Sigmoid colon (tissue), 3 donors: ENCODE measurements at regions not wholly inside any gene's neighbourhood (a gene's known extent, or its start where the extent isn't known, plus 50 kb on each side); places are given as distances from the start of the nearest gene placed in this dataset.

Source experiments
- POLR2A ChIP-seq, 2 donors: fragments of 450-650 bp; IDR thresholded peaks; one replicate each; pipeline ENCODE4 v1.6.1; 2016; ENCODE audit warnings: antibody characterized with exemption in 2 of 2, mild to moderate bottlenecking in 2 of 2, moderate library complexity in 2 of 2
- TF ChIP-seq, protein P1 (sequence below), 4 experiments: fragments of 450-650 bp in 3 of 4; fragments of 200-600 bp in 1 of 4; IDR thresholded peaks; one replicate each; pipeline ENCODE4 v1.5.1; 2016 to 2019; ENCODE audit warnings: antibody characterized with exemption in 4 of 4, mild to moderate bottlenecking in 3 of 4, moderate library complexity in 2 of 4

DNA sequence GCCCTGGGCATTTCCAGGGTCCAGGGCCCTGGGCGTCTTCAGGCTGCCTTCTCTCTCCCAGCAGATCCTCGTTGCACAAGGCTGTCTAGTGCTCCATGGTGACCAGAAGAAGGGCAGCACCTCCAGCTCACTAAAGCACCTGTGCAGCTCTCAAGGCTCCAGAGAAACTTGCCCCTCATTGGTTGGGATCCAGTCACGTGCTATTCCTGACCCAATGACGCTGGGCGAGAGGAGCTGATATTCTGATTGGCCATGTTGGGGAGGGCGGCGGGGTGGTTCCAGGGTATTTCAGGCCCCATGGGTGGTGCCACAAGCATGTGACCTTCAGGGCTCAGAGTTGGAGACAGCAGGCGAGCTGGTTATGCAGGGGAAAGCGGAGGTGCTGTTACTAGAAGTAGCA, 309.1 kb downstream of the TOX3 start:
- no peak for TF ChIP-seq POLR2A (IDR thresholded peaks at IDR 0.05)
- TF ChIP-seq, protein P1, sequence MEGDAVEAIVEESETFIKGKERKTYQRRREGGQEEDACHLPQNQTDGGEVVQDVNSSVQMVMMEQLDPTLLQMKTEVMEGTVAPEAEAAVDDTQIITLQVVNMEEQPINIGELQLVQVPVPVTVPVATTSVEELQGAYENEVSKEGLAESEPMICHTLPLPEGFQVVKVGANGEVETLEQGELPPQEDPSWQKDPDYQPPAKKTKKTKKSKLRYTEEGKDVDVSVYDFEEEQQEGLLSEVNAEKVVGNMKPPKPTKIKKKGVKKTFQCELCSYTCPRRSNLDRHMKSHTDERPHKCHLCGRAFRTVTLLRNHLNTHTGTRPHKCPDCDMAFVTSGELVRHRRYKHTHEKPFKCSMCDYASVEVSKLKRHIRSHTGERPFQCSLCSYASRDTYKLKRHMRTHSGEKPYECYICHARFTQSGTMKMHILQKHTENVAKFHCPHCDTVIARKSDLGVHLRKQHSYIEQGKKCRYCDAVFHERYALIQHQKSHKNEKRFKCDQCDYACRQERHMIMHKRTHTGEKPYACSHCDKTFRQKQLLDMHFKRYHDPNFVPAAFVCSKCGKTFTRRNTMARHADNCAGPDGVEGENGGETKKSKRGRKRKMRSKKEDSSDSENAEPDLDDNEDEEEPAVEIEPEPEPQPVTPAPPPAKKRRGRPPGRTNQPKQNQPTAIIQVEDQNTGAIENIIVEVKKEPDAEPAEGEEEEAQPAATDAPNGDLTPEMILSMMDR (IDR thresholded peaks at IDR 0.05), result no peak
